HG02588 (cell line): ENCODE measurements at regions not wholly inside any gene's neighbourhood (a gene's known extent, or its start where the extent isn't known, plus 50 kb on each side); places are given as distances from the start of the nearest gene placed in this dataset.

Experiments
- ATAC-seq: cut with Tn5 transposase; IDR thresholded peaks from one replicate; pipeline ENCODE4 v1.9.1; 2021; ENCODE audit warnings: mild to moderate bottlenecking, moderate library complexity; ENCODE audit not compliant: unreplicated experiment

DNA sequence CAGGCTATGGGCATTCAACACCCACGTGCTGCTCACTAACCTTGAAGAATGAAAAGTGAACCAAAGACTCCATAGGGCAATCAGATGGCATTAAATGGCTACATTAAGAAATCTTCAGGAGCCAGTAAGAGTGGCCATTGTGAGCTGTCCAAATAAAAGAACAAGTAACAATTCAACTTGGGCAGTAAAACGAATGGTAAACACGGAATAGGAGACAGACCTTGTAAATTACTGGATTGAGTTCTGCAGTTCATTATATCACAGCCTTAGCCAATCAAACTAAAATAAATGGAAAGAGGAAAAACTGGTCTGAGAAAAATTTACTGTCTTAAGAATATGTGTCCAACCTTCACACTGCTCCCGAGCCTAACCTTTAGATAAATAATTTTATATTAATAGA is 306.5 kb upstream of the ZNF521 start:
- ATAC-seq, result no peak

- no peak for ATAC-seq
Observed at GRCh38 chr18:25651553-25651952, 299.6 kb upstream of the ZNF521 start.

DNA sequence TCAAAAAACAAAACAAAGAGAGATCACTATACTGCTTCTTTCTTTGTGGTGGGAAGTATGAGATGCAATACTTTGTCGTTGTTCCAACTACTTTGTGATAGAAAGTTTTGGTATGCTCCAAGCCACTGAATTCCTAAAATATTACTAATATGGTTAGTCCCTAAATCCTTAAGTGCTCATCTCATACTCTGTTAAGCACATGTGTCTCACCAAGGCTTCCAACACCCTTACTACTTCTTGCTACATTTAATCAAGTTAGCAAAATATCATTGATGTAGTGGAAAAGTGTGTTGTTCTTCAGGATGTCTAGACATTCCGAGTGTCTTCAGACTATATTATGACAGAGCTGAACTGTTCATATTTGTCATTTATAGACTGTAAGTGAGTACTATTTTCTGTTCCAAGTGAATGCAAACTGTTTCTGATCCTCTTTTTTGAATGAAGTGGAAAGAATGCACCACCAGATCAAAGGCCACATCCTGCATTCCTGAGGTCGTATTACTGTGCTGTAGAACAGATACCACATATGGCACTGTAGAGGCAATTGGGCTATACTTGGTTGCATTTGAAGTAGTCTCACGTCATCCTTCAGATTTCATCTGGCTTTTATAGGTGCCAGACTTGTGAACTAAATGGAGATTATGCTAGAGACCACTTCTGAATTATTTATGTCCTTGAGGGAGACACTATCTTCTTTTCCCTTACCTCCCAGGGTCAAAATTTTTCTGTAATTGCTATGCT is 298.4 kb upstream of the ZNF521 start:
- no peak for ATAC-seq

DNA sequence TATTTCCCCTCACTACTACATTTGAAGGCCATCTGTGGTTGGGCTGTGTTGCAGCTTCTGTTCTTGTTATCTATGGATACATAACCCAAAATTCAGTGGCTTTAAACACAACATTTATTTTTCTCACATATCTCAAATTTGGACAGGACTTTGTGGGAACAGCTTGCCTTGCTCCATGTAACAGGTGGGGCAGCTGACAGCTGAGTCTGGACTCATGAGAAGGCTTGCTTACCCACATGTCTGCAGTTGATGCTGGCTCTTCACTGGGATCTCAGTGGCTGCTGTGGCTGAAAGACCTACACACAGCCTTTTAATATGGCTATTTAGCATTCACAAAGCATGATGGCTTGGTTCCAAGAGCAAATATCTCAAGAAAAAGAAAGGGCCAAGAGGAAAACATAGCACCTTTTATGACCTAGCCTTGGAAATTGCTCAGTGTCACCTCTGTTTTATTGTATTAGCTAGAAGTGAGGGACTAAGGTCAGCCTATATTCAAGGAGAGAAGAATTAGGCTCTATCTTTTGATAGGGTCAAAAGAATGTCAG is 296.8 kb upstream of the ZNF521 start:
- ATAC-seq, result no peak

DNA sequence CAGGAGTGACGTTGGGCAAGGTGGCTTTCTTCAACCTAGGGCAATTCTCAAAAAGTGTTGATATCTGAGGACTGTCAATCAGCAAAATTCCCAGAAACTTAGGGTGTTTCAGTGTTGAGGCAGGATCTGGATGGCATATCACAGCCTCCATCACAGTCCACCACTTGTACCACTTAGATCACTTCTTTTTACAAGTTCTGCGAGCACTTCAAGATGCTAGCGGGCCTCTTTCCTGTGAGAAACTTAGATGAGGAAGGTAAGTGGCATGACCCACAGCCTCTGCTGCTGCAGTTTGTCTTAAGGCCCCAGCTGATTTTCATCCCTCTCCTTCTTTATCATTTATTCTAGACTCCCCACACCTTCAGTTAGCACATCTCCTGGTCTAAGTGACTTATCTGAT is 295.4 kb upstream of the ZNF521 start:
- no peak for ATAC-seq

DNA sequence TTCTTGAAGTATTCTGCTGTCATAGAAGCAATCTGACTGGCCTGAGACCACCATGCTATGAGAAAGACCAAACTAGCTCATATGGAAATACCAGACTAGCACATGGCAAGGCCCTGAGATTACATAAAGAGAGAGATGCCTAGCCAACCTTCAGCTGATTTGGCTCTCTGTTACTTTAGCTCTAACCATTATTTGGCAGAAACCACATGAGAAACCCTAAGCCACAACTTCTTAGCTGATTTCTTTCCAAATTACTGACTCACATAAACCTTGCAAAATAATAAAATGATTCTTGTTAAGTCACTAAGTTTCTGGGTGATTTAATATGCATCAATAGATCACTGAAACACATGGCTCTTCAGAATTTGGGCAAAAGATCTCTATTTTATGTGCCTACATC is 295.0 kb upstream of the ZNF521 start:
- no peak for ATAC-seq

GRCh38 chr18:25639596-25639995 is 287.6 kb upstream of the ZNF521 start:
- ATAC-seq, result no peak

- no peak for ATAC-seq
Observed at GRCh38 chr18:25633563-25633962, 281.6 kb upstream of the ZNF521 start.

DNA sequence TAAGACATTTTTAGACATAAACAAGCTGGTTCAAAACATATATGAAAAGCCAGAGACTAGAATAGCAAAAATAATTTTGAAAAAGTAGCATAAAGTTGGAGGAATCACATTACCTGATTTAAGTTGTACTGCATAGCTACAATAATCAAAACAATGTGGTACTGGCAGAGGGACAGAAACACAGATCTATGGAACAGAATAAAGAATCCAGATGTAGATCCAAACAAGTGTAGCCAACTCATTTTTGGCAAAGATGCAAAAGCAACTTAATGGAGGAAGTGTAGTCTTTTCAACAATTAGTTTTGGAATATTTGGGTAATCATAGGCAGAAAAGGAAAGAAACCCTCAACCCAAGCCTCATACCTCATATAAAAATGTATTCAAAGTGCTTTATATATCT is 278.7 kb upstream of the ZNF521 start:
- no peak for ATAC-seq

DNA sequence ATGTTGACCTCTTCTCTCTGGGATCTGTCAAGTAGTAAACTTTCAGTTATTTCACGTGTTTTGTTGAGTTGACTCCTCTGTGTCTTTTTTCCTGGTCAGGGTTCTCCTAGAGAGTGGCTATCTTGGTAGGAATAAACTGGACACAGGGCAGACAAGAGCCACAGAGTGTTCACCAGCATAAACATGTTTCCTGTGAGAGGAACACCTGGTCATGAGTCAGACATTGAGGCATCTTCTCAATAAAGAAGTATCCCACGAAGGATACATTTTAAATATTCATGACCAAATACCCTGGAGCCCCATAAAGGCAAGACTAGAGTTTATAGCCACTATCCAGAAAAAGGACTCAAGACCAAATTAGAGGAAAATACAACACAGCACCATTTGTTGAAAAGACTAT is 269.7 kb upstream of the ZNF521 start:
- ATAC-seq, result no peak

GRCh38 chr18:25621144-25621543 is 269.2 kb upstream of the ZNF521 start:
- ATAC-seq, result no peak

DNA sequence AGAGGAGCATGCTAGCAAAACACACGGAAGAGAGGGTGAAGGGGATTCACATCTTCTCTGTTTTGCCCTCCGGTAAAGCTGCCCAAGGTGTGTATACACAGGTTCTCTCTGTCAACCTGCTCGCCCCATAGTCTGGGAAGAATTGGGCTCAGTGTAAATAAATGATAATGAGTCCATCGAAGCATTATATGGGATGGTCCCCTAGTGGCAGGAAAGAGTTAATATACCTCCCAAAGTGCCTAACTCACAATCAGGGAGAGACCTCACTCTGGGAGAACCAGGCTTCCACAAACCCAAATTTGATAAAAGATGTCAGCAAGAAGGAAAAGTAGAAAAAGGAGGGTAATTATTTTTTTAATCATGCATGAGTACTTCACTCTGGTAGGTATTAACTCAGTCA is 262.2 kb upstream of the ZNF521 start:
- no peak for ATAC-seq

DNA sequence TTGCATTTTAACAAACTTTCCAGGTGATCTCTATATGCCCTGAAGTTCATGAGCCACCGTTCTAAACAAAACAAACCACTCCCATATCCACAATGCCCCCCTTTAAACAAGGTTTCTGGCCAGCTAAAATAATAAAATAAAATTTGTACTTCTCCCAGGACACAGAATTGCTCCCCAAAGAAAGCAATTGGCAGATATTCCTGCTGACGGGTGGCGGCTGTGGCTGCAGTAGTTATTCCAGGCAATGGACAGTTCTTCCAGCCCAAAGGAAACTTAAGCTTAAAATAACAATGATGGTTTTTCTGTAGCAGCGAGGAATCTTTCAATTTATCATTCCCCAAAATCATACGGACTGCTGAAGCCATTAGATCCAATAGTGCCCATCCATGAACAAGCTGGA is 260.5 kb upstream of the ZNF521 start:
- ATAC-seq, result no peak

- ATAC-seq, result no peak
Observed at GRCh38 chr18:25608091-25608490, 256.1 kb upstream of the ZNF521 start.

GRCh38 chr18:25604894-25605597 is 253.1 kb upstream of the ZNF521 start:
- ATAC-seq, result no peak

- no peak for ATAC-seq
Observed at GRCh38 chr18:25604196-25604893, 252.4 kb upstream of the ZNF521 start.

DNA sequence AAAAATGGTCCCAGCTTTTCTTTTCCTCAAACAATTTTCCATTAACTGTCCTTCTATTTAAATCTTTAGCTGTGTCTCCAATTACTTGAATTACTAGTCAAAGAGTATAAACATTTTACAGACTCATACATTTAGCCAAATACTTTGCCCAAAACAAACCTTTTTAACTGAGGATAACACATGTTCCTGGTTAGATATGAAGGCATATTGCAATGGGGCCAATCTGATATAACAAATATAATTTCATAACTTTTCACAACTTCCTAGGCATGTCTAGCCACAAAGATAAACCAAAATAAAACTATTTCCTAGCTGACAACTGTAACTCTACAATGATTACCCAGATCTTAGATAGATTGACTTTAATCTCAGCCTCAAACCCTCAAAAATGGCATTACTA is 247.5 kb upstream of the ZNF521 start:
- no peak for ATAC-seq

DNA sequence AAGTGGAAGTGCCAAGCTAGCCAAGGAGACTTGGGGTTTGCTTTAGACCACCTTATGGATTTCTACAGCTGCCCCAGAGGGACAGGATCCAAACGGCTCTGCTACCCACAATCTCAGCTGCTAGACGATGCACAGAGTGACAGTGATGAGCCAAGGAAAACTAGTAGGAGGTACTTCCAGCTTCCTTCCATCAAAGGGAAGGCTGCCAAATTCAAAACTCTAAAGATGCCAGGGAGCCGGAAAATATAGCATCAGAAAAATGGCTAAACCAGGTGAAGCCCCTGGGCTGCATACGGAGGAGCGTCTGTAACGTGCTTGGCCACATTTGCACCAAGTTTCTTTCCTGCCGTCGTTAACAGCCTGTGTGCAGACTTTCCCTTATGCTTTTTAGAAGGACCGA is 245.5 kb upstream of the ZNF521 start:
- ATAC-seq, result no peak

- ATAC-seq, result no peak
Observed at GRCh38 chr18:25595274-25596060, 243.5 kb upstream of the ZNF521 start.

DNA sequence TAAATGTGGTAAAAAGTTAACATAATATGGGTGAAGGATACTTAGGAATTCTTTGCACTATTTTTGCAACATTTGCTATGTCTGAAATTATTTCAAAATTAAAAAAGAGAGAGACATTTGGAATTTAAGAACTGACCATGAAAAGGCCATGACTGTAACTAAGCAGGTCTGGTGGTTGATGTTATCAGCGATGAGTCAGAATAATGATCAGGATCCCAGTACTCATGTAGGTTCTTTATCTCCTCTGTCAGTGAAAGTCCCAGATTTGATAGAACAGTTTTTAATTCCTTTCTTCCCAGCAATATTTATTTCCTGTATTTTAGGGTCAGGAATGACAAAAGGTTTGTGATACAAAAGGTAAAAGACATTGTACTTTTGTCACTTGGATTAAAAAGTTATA is 242.4 kb upstream of the ZNF521 start:
- ATAC-seq, result no peak

GRCh38 chr18:25592804-25593360 is 240.9 kb upstream of the ZNF521 start:
- ATAC-seq, result no peak
